GM12873 (cell line): ENCODE measurements at regions not wholly inside any gene's neighbourhood (a gene's known extent, or its start where the extent isn't known, plus 50 kb on each side); places are given as distances from the start of the nearest gene placed in this dataset.

Experiments
- TF ChIP-seq, protein P1 (sequence below): IDR thresholded peaks from 2 replicates; pipeline ENCODE4 v1.5.1; 2012; ENCODE audit warnings: low read depth, mild to moderate bottlenecking, moderate library complexity, low read length, control low read depth; ENCODE audit not compliant: insufficient read depth; ENCODE audit errors: missing control alignments

DNA sequence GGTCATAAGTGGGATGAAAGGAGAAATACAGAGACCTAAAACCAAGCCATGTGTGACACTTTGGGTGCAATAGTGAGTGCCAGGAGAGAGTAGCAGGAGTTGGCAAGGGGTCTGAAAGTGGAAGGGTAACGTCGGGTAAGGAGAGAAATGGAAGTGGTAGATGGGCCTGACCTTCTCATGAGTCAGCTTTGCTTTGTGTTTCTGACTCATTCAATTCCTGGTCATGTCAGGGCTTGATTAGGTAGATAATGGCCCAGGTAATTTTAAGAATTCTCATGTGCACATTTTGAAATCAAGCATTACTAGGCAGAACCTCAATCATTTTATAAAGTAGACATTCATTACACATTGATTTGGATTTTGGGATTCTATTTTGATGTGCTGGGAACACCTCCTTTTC lies 262.5 kb downstream of the SOX2 start:
- TF ChIP-seq, protein P1, sequence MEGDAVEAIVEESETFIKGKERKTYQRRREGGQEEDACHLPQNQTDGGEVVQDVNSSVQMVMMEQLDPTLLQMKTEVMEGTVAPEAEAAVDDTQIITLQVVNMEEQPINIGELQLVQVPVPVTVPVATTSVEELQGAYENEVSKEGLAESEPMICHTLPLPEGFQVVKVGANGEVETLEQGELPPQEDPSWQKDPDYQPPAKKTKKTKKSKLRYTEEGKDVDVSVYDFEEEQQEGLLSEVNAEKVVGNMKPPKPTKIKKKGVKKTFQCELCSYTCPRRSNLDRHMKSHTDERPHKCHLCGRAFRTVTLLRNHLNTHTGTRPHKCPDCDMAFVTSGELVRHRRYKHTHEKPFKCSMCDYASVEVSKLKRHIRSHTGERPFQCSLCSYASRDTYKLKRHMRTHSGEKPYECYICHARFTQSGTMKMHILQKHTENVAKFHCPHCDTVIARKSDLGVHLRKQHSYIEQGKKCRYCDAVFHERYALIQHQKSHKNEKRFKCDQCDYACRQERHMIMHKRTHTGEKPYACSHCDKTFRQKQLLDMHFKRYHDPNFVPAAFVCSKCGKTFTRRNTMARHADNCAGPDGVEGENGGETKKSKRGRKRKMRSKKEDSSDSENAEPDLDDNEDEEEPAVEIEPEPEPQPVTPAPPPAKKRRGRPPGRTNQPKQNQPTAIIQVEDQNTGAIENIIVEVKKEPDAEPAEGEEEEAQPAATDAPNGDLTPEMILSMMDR = no peak

DNA sequence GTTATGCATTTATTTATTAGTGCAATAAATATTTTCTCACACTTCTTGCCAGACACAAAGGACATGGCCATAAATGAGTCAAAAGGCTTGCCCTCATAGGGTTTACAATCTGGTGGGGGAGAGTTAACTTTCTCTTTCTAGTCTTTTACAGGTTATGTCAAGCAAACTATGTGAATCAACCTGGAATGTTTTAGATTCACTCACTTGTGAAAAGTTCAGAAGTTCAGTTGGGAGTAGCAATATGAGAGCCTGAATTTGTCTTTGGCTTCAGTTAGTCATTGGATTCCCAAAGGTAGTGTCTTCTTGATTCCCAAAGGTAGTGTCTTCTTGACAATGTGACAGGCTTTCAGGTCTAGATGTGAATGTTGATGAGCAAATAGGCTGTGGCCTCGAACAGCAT lies 264.8 kb downstream of the SOX2 start:
- TF ChIP-seq, protein P1 = no peak

DNA sequence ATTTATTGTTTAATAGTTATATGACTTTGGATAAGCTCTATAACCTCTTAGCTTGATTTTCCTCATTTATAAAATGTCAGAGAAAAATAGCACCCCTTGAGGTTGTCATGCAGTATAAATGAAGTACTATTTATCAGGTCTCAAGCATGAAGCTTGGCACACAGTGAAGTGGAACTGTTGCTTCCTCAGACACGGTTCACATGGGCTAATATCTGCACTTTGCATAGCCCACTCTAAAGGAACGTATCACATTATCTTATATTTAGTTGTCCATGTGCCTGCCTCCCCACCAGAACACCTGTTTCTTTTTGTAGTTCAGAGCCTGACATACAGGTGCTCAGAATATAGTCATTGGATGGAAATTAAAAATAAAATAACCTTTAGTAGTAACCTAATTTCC lies 273.7 kb downstream of the SOX2 start:
- TF ChIP-seq, protein P1 = no peak

DNA sequence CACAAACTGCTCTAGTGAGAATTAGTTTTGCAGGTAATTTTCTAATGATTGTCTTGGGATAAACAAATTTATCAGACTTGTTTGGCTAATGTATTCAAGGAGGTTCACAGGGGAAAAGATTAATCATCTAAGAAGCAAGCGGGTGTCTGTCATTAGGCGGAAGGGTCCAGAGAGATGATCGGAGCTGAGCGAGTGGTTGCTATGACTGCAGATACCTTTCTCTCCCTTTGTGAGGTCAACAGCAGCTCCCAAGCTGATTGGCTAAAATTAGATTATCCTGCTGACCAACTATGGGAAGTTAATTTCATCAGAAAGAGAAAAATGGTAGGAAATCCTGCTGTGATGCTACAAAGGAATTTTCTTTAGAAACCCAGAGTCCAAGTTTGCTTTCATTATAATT lies 276.0 kb downstream of the SOX2 start:
- TF ChIP-seq, protein P1 = no peak

DNA sequence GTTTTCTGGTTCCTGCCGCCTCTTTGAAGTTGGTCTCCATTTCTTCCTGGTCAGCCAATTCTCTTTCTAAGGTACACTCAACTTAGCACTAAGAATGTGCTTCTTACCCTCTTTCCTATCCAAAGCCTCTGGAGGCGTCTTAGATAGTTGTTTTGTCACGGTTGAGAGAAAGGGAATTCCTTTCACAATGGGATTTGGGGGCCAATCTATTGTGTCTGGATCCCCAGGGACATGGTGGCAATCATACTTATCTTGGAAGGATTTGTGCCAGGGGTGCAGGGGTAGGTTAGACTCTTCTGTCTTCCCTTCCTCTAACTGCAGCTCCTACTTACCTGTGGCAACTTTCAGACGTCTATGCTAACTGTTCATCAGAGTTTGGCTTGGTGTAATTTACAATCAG lies 287.1 kb downstream of the SOX2 start:
- TF ChIP-seq, protein P1 = no peak

DNA sequence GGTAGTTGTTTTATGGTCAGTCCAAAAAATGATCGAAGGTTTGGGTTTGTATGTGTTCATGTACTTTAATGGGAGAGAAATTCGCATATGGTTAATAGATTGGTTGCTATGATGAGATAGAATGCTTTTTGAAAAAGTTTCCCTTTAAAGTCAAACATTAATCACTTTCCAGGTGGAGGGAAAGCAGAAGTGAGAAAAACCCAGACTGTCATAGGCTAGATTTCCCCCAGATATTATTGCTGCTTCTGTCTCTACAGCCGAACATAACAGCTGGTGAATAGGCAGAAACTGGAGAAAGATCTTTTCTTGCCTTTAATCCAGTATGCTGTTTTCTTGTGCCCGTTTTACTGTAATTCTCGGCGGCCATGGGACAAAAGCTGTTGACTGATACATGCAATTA lies 287.6 kb downstream of the SOX2 start:
- TF ChIP-seq, protein P1 = no peak

DNA sequence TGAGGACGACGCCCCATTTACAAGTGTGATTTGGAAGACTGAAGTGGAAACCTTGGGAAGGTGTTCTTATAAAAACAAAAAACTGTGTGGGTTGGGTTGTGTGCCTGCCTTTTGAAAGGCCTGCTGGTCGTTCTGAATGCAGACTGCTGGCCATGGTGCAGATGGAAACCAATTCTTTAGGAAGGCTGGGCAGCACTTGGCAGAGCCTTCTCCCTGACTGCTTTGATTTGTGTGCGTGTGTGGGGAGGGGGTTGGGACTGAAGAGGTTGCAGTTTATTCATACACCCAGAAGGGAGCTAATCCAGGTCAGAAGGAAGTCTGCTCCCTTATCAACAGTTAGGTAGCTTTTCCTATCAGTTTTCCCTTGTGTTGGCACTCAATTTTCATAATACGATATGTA lies 288.7 kb downstream of the SOX2 start:
- TF ChIP-seq, protein P1 = no peak
